ENCODE measurements at regions not wholly inside any gene's neighbourhood (a gene's known extent, or its start where the extent isn't known, plus 50 kb on each side); places are given as distances from the start of the nearest gene placed in this dataset.
A peak's percentile ranks its signal among the peaks of the same experiment; 100 is the strongest.

- no peak for DNase-seq
Measured at GRCh38 chr3:41064526-41064925, 134.8 kb upstream of the CTNNB1 start.

DNA sequence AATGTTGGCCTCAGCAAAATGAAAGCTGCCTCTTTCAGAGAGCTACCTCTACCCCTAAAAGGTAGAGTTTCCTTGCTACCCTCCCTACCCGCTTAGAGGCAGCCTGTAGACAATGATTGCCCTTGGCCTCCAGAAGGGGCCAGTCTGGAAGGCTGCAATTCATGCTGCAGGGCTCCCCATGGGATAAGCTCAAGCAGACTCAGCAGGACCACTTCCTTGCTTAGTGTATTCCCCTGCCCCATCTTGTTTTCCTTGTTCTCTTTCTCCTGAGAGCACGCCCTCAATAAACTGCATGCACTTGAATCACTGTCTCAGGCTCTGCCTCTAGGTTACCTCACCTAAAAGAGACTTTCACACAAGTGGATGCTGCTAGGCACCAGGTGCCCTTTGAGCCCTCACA is 134.0 kb upstream of the CTNNB1 start:
- no peak for DNase-seq

GRCh38 chr3:41073190-41073589 is 126.1 kb upstream of the CTNNB1 start:
- no peak for DNase-seq

- no peak for DNase-seq
Measured at GRCh38 chr3:41075975-41076374, 123.3 kb upstream of the CTNNB1 start.

DNA sequence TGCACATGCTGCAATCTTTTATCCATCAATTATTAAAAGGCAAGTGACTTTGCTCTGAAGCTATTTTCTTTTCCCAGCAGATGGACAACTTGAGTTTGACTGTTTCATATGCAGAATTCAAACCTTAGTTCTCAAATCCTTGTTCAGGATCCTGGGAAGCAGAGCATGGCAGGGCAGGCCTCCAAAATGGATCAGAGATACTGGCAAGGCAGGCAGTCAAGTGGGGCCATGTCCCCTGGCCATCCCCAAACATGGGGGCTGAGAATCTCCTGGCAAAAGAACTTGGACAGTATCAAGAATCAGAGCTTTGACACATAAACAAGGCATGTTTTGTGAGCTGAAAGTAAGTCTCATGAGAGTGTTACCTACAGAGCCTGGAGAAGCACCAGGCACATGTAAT is 122.9 kb upstream of the CTNNB1 start:
- no peak for DNase-seq

DNA sequence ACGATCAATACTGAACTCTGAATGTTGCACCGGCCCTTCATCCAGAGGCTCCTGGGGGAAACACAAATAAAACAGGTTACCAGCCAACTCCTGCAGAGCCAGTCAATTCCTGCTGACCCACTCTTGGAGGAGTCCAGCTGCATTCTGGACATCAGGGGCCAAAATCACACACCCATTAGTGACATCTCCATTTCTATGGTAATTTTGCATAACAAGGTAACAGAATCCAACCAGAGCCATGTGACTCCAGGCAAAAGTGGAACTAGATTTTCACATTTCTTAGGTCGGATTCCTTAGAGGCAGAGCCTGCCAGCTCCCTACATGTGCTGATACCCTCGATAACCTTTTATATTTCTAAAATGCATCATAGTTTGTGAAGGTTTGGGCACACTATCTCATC is 119.2 kb upstream of the CTNNB1 start:
- no peak for DNase-seq

DNA sequence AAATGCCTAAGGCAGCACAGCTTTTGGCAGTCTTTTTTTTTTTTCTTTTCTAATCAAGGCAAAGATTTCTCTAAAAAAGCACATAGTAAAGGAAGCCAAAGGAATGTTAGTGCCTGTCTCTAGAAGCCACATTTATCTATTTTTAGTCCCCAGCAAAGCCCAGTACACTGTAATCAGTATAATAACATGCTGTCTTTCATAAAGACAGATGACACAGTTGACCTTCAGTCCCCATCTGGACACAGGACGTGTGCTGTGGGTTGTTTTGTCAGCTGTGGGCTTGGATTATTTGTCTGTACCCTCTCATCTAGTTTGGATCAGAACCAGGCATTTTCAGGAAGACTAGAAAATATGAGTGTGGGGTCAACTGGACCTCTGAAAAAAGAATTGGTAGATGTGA is 110.4 kb upstream of the CTNNB1 start:
- no peak for DNase-seq

DNA sequence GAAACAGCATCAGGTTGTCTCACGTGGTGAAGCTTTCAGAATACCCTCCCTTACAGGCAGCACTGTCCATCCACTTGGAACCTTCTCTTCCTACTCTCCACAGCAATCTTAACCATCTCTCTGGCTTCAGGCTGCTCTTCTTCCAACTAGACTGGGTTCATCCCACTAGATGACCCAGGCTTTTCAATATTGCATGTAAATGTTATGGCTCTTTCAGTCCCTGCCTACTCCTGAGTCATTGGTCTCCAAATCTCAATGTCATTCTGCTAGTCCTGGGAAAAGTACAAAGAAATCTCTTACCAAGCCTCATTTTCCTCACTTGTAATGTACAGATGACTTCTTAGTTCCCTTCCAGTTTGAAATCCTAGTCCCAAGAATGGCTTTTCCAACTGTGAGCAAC is 109.7 kb upstream of the CTNNB1 start:
- DNase-seq: no peak

DNA sequence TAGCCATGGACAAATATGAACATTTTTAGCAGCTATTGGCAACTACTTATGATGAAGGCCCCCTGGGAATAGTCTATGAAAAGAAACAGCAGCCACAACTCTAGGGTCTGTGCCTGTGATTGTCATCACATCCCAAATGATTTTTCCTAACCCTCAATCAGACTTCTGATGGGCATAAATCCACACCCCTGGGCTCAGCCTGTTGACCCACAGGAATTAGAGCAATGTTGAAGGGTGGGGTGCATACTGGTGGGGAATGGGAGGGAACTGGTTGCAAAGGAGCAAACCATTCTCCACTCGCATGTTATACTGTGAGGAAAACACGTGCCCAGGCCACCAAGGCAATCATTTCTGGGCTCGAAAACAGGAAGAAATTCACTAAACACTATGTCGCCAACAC is 106.5 kb upstream of the CTNNB1 start:
- no peak for DNase-seq

GRCh38 chr3:41093476-41093875 is 105.8 kb upstream of the CTNNB1 start:
- DNase-seq: no peak

DNA sequence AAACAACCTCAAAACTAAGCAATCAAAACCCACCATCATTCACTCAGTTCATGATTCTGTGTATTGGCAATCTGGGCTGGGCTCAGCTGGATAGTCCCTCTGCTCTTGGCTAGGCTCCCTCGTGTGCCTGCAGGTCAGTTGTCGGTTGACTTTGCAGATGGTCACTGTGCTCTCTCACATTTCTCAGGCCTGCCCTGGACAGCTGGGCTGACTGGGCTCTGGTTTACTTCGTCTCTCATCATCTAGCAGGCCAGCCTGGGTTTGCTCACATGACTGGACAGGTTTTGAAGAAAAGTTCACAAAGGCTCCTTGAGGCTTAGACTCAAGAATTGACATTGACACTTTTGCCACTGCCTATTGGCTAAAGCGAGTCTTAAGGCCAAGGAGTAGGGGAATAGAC is 105.0 kb upstream of the CTNNB1 start:
- DNase-seq: no peak

DNA sequence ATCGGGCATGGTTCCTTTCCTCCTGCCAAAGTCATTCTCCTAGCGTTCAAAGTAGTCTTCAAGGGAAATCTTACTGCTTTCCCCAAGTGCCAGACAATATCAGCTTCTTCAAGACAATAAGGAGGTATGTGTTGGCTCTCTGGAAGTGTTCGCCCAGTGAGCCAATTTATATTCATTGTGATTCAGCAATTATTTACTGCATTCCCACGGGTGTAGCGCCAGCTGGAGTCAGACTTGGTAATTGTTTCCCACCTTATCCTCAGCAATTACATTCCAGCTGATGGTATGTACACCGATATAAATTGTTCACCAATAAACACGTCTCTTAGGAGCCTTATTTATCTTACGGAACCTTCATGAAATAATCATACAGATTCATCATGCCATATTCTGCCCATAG is 103.6 kb upstream of the CTNNB1 start:
- DNase-seq: no peak

- DNase-seq: no peak
Measured at GRCh38 chr3:41097896-41098496, 101.3 kb upstream of the CTNNB1 start.

DNA sequence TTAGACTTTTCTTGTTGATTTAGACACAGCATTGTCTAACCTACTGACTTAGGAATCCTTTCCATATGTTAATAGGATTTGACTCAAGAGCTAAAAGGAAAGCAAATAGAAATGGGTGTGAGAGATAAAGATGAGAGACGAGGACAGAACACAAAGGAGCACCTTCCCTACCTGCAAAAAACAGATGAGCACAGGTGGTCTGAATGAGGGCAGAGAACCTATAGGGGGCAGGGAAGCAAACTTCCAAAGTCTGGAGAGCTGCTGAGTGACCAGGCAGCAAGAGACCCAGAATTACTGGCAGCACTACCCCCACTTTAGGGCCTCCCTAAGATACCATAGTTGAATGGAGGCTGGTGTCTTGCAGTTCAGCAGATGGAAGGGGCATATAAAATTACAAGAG is 98.1 kb upstream of the CTNNB1 start:
- no peak for DNase-seq

DNA sequence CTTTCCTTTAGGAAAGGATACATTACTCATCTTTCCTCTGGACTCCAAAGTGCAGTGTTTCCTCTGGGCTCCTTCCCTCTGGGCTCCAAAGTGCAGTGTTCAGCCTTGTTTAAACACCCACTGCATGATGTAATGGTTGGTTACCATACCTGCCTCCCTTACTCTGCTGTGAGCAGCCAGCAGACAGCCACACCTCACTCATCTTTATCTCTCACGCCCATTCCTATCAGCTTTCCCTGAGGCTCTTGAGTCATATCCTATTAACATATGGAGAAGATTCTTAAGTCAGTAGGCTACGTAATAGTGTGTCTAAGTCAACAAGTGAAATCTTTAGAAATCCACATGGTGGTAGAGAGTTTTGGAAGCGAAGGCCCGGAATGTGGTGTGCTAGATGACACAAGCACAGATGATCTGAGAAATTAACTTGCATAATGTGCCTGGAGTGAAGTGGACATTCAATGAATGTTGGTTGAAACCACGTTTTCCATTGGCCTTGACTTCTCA is 97.2 kb upstream of the CTNNB1 start:
- DNase-seq: no peak

- DNase-seq: no peak
Measured at GRCh38 chr3:41102750-41103149, 96.6 kb upstream of the CTNNB1 start.

- DNase-seq: no peak
Measured at GRCh38 chr3:41103200-41103599, 96.1 kb upstream of the CTNNB1 start.

DNA sequence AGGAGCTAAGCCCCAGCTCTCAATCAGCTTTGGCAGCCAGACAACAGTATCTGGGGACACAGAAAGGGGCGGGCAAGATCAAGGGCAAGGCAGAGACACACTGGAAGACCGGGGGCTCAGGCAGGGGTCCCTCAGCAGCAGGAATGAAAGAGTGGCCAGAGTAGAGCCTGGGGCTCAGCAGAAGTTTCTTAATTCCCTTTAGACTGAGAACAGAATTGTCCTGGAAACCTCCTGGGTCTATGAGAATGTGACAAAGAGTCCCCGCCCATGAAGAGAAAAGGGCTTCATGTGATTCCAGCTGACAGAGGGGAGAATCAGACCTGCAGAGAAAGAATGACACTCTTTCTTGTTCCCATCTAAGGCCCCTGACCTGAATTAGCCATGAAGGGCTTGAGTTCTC is 95.2 kb upstream of the CTNNB1 start:
- DNase-seq: no peak

DNA sequence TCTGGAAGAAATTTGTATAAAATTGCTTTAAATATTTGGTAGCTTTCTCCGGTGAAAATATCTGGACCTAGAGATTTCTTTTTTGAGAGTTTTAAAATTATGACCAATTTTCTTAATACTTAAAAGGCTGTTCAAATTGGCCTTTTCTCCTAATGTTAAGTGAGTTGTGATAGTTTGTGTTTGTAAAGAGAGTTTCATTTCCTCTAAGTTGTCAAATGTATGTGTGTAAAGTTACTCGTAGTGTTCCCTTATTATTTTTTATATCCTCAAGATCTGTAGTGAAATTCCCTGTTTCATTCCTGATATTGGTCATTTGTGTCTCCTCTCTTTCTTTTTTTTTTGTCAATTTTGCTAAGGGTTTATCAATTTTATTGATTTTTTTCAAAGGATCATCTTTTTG is 92.6 kb upstream of the CTNNB1 start:
- DNase-seq: no peak

- DNase-seq: no peak
Measured at GRCh38 chr3:41111011-41111410, 88.3 kb upstream of the CTNNB1 start.

DNA sequence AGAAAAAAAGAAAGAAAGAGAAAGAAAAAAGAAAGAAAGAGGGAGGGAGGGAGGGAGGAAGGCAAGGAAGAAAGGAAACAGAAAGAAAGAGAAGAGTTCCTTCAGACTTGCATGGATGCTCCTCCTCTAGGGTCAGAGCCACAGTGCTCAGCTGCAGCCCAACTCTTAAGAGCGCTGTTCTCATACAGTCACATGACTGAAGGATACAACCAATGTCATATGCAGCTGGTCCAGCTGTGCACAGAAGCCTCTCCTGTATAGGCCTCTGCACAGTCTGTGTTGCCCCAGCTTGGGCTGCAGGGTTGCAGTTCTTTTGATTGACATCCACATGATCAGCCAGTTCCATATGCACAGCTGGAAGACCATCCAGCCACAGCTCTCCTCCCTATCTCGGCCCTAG is 86.8 kb upstream of the CTNNB1 start:
- DNase-seq: no peak

DNA sequence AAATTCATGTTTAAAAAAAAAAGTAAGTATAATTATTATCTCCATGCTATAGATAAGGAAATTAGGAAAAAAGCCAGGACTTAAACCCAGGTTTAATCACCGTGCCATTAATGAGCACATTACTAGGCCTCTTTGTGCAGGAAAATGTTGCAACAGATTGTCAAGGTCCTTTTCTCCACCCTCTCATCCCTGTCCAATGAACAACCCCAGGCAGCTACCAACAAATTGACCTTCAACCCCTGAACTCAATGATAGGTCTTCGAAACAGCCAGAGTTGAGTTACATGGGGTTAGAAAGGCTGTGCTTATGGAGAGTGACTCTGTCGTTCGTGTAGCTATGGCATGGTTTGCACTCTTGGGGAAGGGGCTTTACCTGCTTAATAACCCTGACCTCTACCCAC is 84.2 kb upstream of the CTNNB1 start:
- no peak for DNase-seq

DNA sequence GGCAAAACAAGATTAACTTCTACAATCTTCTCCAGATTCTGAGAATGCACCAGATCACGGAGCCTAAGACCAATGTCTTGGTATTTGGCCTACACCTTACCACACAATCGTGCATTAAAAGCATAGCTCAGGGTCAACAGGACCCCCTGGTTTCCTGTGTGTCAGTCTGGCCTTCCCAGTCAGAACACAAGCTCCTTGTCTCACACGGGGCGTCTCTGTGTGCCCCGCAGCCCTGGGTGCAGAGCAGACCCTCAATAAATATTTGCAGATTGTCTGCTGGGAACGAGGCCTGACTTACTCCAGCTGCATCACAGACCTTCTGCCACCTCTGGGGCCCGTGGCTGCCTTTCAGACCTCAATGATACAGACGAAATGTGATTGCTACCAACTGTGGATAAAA is 82.5 kb upstream of the CTNNB1 start:
- DNase-seq: no peak

GRCh38 chr3:41117398-41117870 is 81.9 kb upstream of the CTNNB1 start:
- DNase-seq: peak; percentile 72
